ENCODE measurements at regions not wholly inside any gene's neighbourhood (a gene's known extent, or its start where the extent isn't known, plus 50 kb on each side); places are given as distances from the start of the nearest gene placed in this dataset.

- H3K9me1 ChIP-seq (ENCODE audit: control insufficient read depth, extremely low read depth, insufficient read depth, low read length): no peaks in the 10 kb centered on the region
- no peaks in the 10 kb centered on the region for H3K9me3 ChIP-seq (ENCODE audit: control insufficient read depth, low read depth, low read length)
- H3K27me3 ChIP-seq (ENCODE audit: control insufficient read depth, extremely low read depth, insufficient read depth, low read length): no peaks in the 10 kb centered on the region
- H3K9ac ChIP-seq (ENCODE audit: control insufficient read depth, extremely low read depth, insufficient read depth, low read length): peak overlapping the region; percentile 91
- FAIRE-seq: no peak
- peaks cover 35% of the 10 kb centered on the region for H3K79me2 ChIP-seq (ENCODE audit: control insufficient read depth, insufficient read depth, low read length)
- H3K4me3 ChIP-seq (ENCODE audit: control insufficient read depth in 2 of 3, extremely low read depth in 1 of 3, insufficient read depth in 2 of 3, low read depth in 1 of 3, low read length in 3 of 3): peak overlapping the region; percentile 62 to 89 (median 85)
- peak overlapping the region; percentile 99 for H3K4me2 ChIP-seq (ENCODE audit: control insufficient read depth, extremely low read depth, insufficient read depth, low read depth, low read length)
- DNase-seq (ENCODE audit: low read depth, low spot score): peak; percentile 32
- H2AFZ ChIP-seq (ENCODE audit: control insufficient read depth, low read length): peak overlapping the region; percentile 79
- H4K20me1 ChIP-seq (ENCODE audit: control insufficient read depth, extremely low read depth, insufficient read depth, low read length): no peaks in the 10 kb centered on the region
- TF ChIP-seq EZH2 (IDR thresholded peaks at IDR 0.05; ENCODE audit: low read length): no peak
- no peak for TF ChIP-seq CTCF (optimal IDR thresholded peaks at IDR 0.05 in 1 of 3, IDR thresholded peaks at IDR 0.05 in 1 of 3, conservative IDR thresholded peaks at IDR 0.05 in 1 of 3; ENCODE audit: extremely low read depth in 1 of 3, insufficient read depth in 2 of 3, low read length in 3 of 3)
- dilution Hi-C loops (cut with MboI; ENCODE audit: extremely low pct_ligation_motif_present, low sequenced_read_pairs): no loop called here
- peak overlapping the region; percentile 92 for H3K27ac ChIP-seq (ENCODE audit: control insufficient read depth, insufficient read depth, low read length)
- H3K36me3 ChIP-seq (ENCODE audit: control insufficient read depth in 2 of 2, extremely low read depth in 1 of 2, insufficient read depth in 2 of 2, low read length in 2 of 2): no peaks in the 10 kb centered on the region
- peaks cover 37% of the 10 kb centered on the region for H3K4me1 ChIP-seq (ENCODE audit: control insufficient read depth, extremely low read depth, insufficient read depth, low read length)
These were observed 220.1 kb upstream of the MKLN1 start for GRCh38 chr7:131107337-131108211.

GRCh38 chr7:131108212-131108940 lies 219.3 kb upstream of the MKLN1 start:
- dilution Hi-C loops (cut with MboI; ENCODE audit: extremely low pct_ligation_motif_present, low sequenced_read_pairs): no loop called here
- Histone ChIP-seq H3K27me3 (ENCODE audit: control insufficient read depth, extremely low read depth, insufficient read depth, low read length) (no peaks in the 10 kb centered on the region), H3K9me1 (ENCODE audit: control insufficient read depth, extremely low read depth, insufficient read depth, low read length) (no peaks in the 10 kb centered on the region), H3K79me2 (ENCODE audit: control insufficient read depth, insufficient read depth, low read length) (peaks cover 28% of the 10 kb centered on the region), H3K4me1 (ENCODE audit: control insufficient read depth, extremely low read depth, insufficient read depth, low read length) (peaks cover 37% of the 10 kb centered on the region), H3K36me3 (ENCODE audit: control insufficient read depth in 2 of 2, extremely low read depth in 1 of 2, insufficient read depth in 2 of 2, low read length in 2 of 2) (no peaks in the 10 kb centered on the region), H3K4me3 (ENCODE audit: control insufficient read depth in 2 of 3, extremely low read depth in 1 of 3, insufficient read depth in 2 of 3, low read depth in 1 of 3, low read length in 3 of 3) (peak overlapping the region; percentile 62 to 89 (median 85)), H3K9me3 (ENCODE audit: control insufficient read depth, low read depth, low read length) (no peaks in the 10 kb centered on the region), H3K4me2 (ENCODE audit: control insufficient read depth, extremely low read depth, insufficient read depth, low read depth, low read length) (peak overlapping the region; percentile 99), H3K27ac (ENCODE audit: control insufficient read depth, insufficient read depth, low read length) (peak overlapping the region; percentile 92), H3K9ac (ENCODE audit: control insufficient read depth, extremely low read depth, insufficient read depth, low read length) (peak overlapping the region; percentile 91), H2AFZ (ENCODE audit: control insufficient read depth, low read length) (peak overlapping the region; percentile 50), H4K20me1 (ENCODE audit: control insufficient read depth, extremely low read depth, insufficient read depth, low read length) (no peaks in the 10 kb centered on the region)
- no peak for TF ChIP-seq EZH2 (IDR thresholded peaks at IDR 0.05; ENCODE audit: low read length)
- TF ChIP-seq CTCF (optimal IDR thresholded peaks at IDR 0.05 in 1 of 3, IDR thresholded peaks at IDR 0.05 in 1 of 3, conservative IDR thresholded peaks at IDR 0.05 in 1 of 3; ENCODE audit: extremely low read depth in 1 of 3, insufficient read depth in 2 of 3, low read length in 3 of 3): no peak
- DNase-seq (ENCODE audit: low read depth, low spot score): no peak
- FAIRE-seq: no peak

Measured in keratinocyte (primary cell).